Endothelial cell of umbilical vein (primary cell): ENCODE measurements at regions not wholly inside any gene's neighbourhood (a gene's known extent, or its start where the extent isn't known, plus 50 kb on each side); places are given as distances from the start of the nearest gene placed in this dataset.

ENCODE experiments used
- BruUV-seq: library from RNA; stranded (reverse); fragments of 400-500 nt; replicated peaks from 2 replicates; lab custom pipeline; 2021; lab: Mats Ljungman, UMichigan
- CTCF ChIA-PET: fragments of 300-600, 350-600 bp; sonication (Branson Sonifier 250); formaldehyde crosslinking; loops from one replicate; lab custom pipeline; 2021; ENCODE audit warnings: antibody characterized with exemption, inconsistent platforms; lab: Charles Lee
- POLR2A ChIA-PET: fragments of 300-600, 350-600 bp; sonication (Branson Sonifier 250); formaldehyde crosslinking; loops from one replicate; lab custom pipeline; 2021; ENCODE audit warnings: antibody characterized with exemption, inconsistent platforms; lab: Charles Lee
- DNase-seq: peaks from one replicate; pipeline ENCODE4 v3.0.0-alpha.2; 2011; ENCODE audit warnings: low read depth, low spot score
- FAIRE-seq: peaks from 2 replicates; lab custom pipeline; 2011; peaks lifted over from hg19 to GRCh38; lab: Jason Lieb, UNC
- H2AFZ ChIP-seq: 2 replicates; pipeline ENCODE4 v1.6.0; 2012; ENCODE audit warnings: low read depth, low read length, control low read depth, inconsistent platforms
- H3K27ac ChIP-seq: 2 replicates; pipeline ENCODE4 v1.5.1; 2011; ENCODE audit warnings: low read depth, mild to moderate bottlenecking, control low read depth, low read length, moderate library complexity; ENCODE audit not compliant: insufficient read depth
- H3K27me3 ChIP-seq, 2 experiments: 2 replicates each; pipeline versions ENCODE4 v1.6.0 to v1.6.1; 2011; ENCODE audit warnings: low read length in 2 of 2, mixed read lengths in 1 of 2; ENCODE audit not compliant: control insufficient read depth in 2 of 2, insufficient read depth in 2 of 2
- H3K36me3 ChIP-seq, 2 experiments: 2 replicates in 1 of 2; 3 replicates in 1 of 2; pipeline ENCODE4 v1.5.1; 2011; ENCODE audit warnings: low read length in 2 of 2, mild to moderate bottlenecking in 1 of 2, moderate library complexity in 1 of 2; ENCODE audit not compliant: control insufficient read depth in 2 of 2, insufficient read depth in 2 of 2; ENCODE audit errors: extremely low read depth in 1 of 2
- H3K4me1 ChIP-seq: 3 replicates; pipeline ENCODE4 v1.5.1; 2011; ENCODE audit warnings: mild to moderate bottlenecking, low read length; ENCODE audit not compliant: control insufficient read depth, insufficient read depth; ENCODE audit errors: extremely low read depth
- H3K4me2 ChIP-seq: 2 replicates; pipeline ENCODE4 v1.6.1; 2011; ENCODE audit warnings: low read length, control low read depth, mixed read lengths; ENCODE audit not compliant: insufficient read depth
- H3K4me3 ChIP-seq, 3 experiments: fragments of 200-600 bp in 1 of 3; sonication (generic), shearing (Covaris generic) in 1 of 3; replicated peaks in 1 of 3; 2 replicates each; pipeline ENCODE4 v1.5.1; 2011 to 2016; ENCODE audit warnings: control low read depth in 3 of 3, low read length in 3 of 3, mild to moderate bottlenecking in 2 of 3, inconsistent platforms in 1 of 3, low read depth in 1 of 3, moderate library complexity in 1 of 3; ENCODE audit not compliant: insufficient read depth in 1 of 3
- H3K79me2 ChIP-seq: 2 replicates; pipeline ENCODE4 v1.6.0; 2012; ENCODE audit warnings: low read length, inconsistent platforms; ENCODE audit not compliant: control insufficient read depth, insufficient read depth
- H3K9ac ChIP-seq: replicated peaks from 2 replicates; pipeline ENCODE3; 2011; ENCODE audit warnings: low read length, control low read depth; ENCODE audit not compliant: insufficient read depth; ENCODE audit errors: extremely low read depth
- H3K9me1 ChIP-seq: replicated peaks from 3 replicates; pipeline ENCODE4 v1.6.0; 2011; ENCODE audit warnings: mild to moderate bottlenecking, low read length; ENCODE audit not compliant: control insufficient read depth, insufficient read depth; ENCODE audit errors: extremely low read depth
- H3K9me3 ChIP-seq: replicated peaks from 2 replicates; pipeline ENCODE4 v1.5.1; 2012; ENCODE audit warnings: low read length, inconsistent platforms; ENCODE audit not compliant: control insufficient read depth, insufficient read depth
- H4K20me1 ChIP-seq: replicated peaks from 2 replicates; pipeline ENCODE3; 2011; ENCODE audit warnings: mild to moderate bottlenecking, low read length; ENCODE audit not compliant: control insufficient read depth, insufficient read depth; ENCODE audit errors: extremely low read depth
- CTCF ChIP-seq, 2 donors: IDR thresholded peaks; 1 replicate in 1 of 2; 2 replicates in 1 of 2; pipeline ENCODE4 v1.5.1; 2011; ENCODE audit warnings: low read length in 2 of 2, mild to moderate bottlenecking in 2 of 2, moderate library complexity in 2 of 2, control low read depth in 1 of 2, inconsistent platforms in 1 of 2, low read depth in 1 of 2; ENCODE audit not compliant: insufficient read depth in 1 of 2; ENCODE audit errors: extremely low read depth in 1 of 2
- EZH2 ChIP-seq: IDR thresholded peaks from 2 replicates; pipeline ENCODE4 v1.6.1; 2012; ENCODE audit warnings: borderline replicate concordance, low read depth, mild to moderate bottlenecking, moderate library complexity, low read length, inconsistent platforms; ENCODE audit not compliant: severe bottlenecking
- FOS ChIP-seq: IDR thresholded peaks from 2 replicates; pipeline ENCODE4 v1.6.1; 2011; ENCODE audit warnings: mild to moderate bottlenecking, low read length, moderate library complexity, borderline replicate concordance; ENCODE audit not compliant: insufficient read depth
- GATA2 ChIP-seq: IDR thresholded peaks from 2 replicates; pipeline ENCODE4 v1.7.0; 2011; ENCODE audit warnings: low read depth, mild to moderate bottlenecking, moderate library complexity, mixed read lengths, low read length; ENCODE audit not compliant: insufficient read length, insufficient read depth
- JUN ChIP-seq: IDR thresholded peaks from 2 replicates; pipeline ENCODE4 v1.6.1; 2011; ENCODE audit warnings: borderline replicate concordance, low read depth; ENCODE audit not compliant: insufficient read length, insufficient read depth
- MAX ChIP-seq: IDR thresholded peaks from 2 replicates; pipeline ENCODE4 v1.6.1; 2011; ENCODE audit not compliant: insufficient read depth, insufficient read length
- MYC ChIP-seq: IDR thresholded peaks from one replicate; pipeline ENCODE4 v1.6.1; 2011; ENCODE audit warnings: mild to moderate bottlenecking, low read depth, low read length
- POLR2A ChIP-seq: IDR thresholded peaks from 2 replicates; pipeline ENCODE4 v1.6.1; 2012; ENCODE audit warnings: low read depth, mild to moderate bottlenecking, control low read depth, low read length
- POLR2AphosphoS5 ChIP-seq: IDR thresholded peaks from 2 replicates; pipeline ENCODE4 v1.6.1; 2012; ENCODE audit warnings: low read depth, mild to moderate bottlenecking, control low read depth, low read length, moderate library complexity; ENCODE audit not compliant: insufficient read depth
- dilution Hi-C: fragments of 300-500 bp; cut with MboI; formaldehyde crosslinking; loops from one replicate; pipeline ENCODE4 v1.15.0; 2019; ENCODE audit warnings: low sequenced_read_pairs; ENCODE audit not compliant: extremely low pct_ligation_motif_present
- intact Hi-C: fragments of 100-400 bp; cut with micrococcal nuclease; formaldehyde crosslinking; loops from one replicate; pipeline ENCODE4 v1.10.0; 2022

- POLR2A ChIA-PET, result no interaction called here
- Histone ChIP-seq H3K9me1 (no peaks in the 10 kb centered on the region), H3K4me2 (no peak overlapping the region), H3K9ac (no peak overlapping the region), H3K27ac (no peak overlapping the region), H3K9me3 (no peaks in the 10 kb centered on the region), H4K20me1 (no peaks in the 10 kb centered on the region), H3K4me3 (no peak overlapping the region), H3K79me2 (no peaks in the 10 kb centered on the region), H3K27me3 (no peaks in the 10 kb centered on the region), H2AFZ (no peak overlapping the region), H3K36me3 (no peaks in the 10 kb centered on the region), H3K4me1 (no peaks in the 10 kb centered on the region)
- dilution Hi-C loops (no loop called here), intact Hi-C loops (loop anchor here (1.0 kb wide), 1 partner anchor 86 kb away; no protein-coding TSS in a partner anchor)
- CTCF ChIA-PET, result interaction anchor here (0.8 kb wide), 1 partner anchor 96 kb away, joined by 3 read pairs; no protein-coding TSS in a partner anchor
- TF ChIP-seq MYC (no peak), CTCF (IDR thresholded peaks at IDR 0.05; ENCODE audit: extremely low read depth in 1 of 2, insufficient read depth in 1 of 2, low read depth in 1 of 2, low read length in 2 of 2) (peak in 1 of 2 donors; percentile 4)
- no TSS peak for BruUV-seq
- no peak for FAIRE-seq
- DNase-seq, result no peak
Measured at GRCh38 chr1:63063367-63063766, 259.0 kb upstream of the FOXD3 start.

GRCh38 chr1:63064135-63064534 is 258.2 kb upstream of the FOXD3 start:
- FAIRE-seq (no peak), DNase-seq (no peak)
- intact Hi-C loops (no loop called here), dilution Hi-C loops (no loop called here)
- H3K9ac ChIP-seq, result no peak overlapping the region
- no TSS peak for BruUV-seq
- ChIA-PET POLR2A (no interaction called here), CTCF (no interaction called here)
- no peak for TF ChIP-seq POLR2A
- TF ChIP-seq CTCF (IDR thresholded peaks at IDR 0.05; ENCODE audit: extremely low read depth in 1 of 2, insufficient read depth in 1 of 2, low read depth in 1 of 2, low read length in 2 of 2), result no peak
- TF ChIP-seq FOS, result no peak
- no peak for TF ChIP-seq POLR2AphosphoS5
- TF ChIP-seq GATA2, result no peak
- TF ChIP-seq JUN, result no peak
- no peak for TF ChIP-seq MAX
- TF ChIP-seq EZH2, result no peak
- no peak for TF ChIP-seq MYC
- H4K20me1 ChIP-seq, result no peaks in the 10 kb centered on the region
- no peak overlapping the region for H3K27ac ChIP-seq
- no peak overlapping the region for H3K4me3 ChIP-seq
- H3K27me3 ChIP-seq, result no peaks in the 10 kb centered on the region
- no peaks in the 10 kb centered on the region for H3K9me1 ChIP-seq
- no peak overlapping the region for H3K4me2 ChIP-seq
- H3K4me1 ChIP-seq, result no peaks in the 10 kb centered on the region
- no peak overlapping the region for H2AFZ ChIP-seq
- H3K79me2 ChIP-seq, result no peaks in the 10 kb centered on the region
- no peaks in the 10 kb centered on the region for H3K36me3 ChIP-seq
- no peaks in the 10 kb centered on the region for H3K9me3 ChIP-seq
